Esophagus squamous epithelium (tissue), 5 donors: ENCODE measurements at regions not wholly inside any gene's neighbourhood (a gene's known extent, or its start where the extent isn't known, plus 50 kb on each side); places are given as distances from the start of the nearest gene placed in this dataset.
"Not testable (repeated sequence)": the region's sequence is repeated elsewhere in the genome, so short reads cannot be mapped to it uniquely, and the experiment has no call there.

Experiments used
- DNase-seq: peaks from one replicate; lab custom pipeline; 2025; lab: John Stamatoyannopoulos, UW
- H3K27ac ChIP-seq, 4 donors: fragments of 200-600 bp; sonication (generic); one replicate each; pipeline ENCODE4 v1.5.1; 2016 to 2019; ENCODE audit warnings: mild to moderate bottlenecking in 1 of 4
- H3K27me3 ChIP-seq, 4 donors: fragments of 200-600 bp; sonication (generic); 1 replicate in 3 of 4; 2 replicates in 1 of 4; pipeline versions ENCODE4 v1.5.1 to v1.6.0; 2017 to 2021; ENCODE audit warnings: antibody characterized with exemption in 1 of 4
- H3K36me3 ChIP-seq, 3 donors: fragments of 200-600 bp; sonication (generic); one replicate each; pipeline ENCODE4 v1.5.1; 2016 to 2019
- H3K4me1 ChIP-seq, 3 donors: fragments of 200-600 bp; sonication (generic); one replicate each; pipeline ENCODE4 v1.5.1; 2017 to 2019
- H3K4me3 ChIP-seq, 4 donors: fragments of 200-600 bp; sonication (generic); 1 replicate in 3 of 4; 2 replicates in 1 of 4; pipeline ENCODE4 v1.5.1; 2016 to 2019; ENCODE audit warnings: mild to moderate bottlenecking in 2 of 4, moderate library complexity in 1 of 4
- H3K9me3 ChIP-seq, 3 donors: fragments of 200-600 bp; sonication (generic); one replicate each; pipeline ENCODE4 v1.5.1; 2016 to 2019
- CTCF ChIP-seq, 6 experiments: fragments of 450-650 bp in 4 of 6; fragments of 200-600 bp in 2 of 6; sonication (generic) in 2 of 6; IDR thresholded peaks; one replicate each; pipeline ENCODE4 v1.5.1; 2016 to 2019; ENCODE audit warnings: antibody characterized with exemption in 6 of 6, mild to moderate bottlenecking in 4 of 6, moderate library complexity in 4 of 6
- POLR2A ChIP-seq, 4 donors: fragments of 450-650 bp; IDR thresholded peaks; one replicate each; pipeline ENCODE4 v1.6.1; 2017; ENCODE audit warnings: antibody characterized with exemption in 4 of 4, mild to moderate bottlenecking in 4 of 4, moderate library complexity in 3 of 4
- WGBS, 2 donors: methylation state at CpG; one replicate each; pipeline ENCODE4 v1.1.5; 2018; 5-methylcytosine and 5-hydroxymethylcytosine counted together
- intact Hi-C: fragments of 100-400 bp; cut with DNase I; formaldehyde crosslinking; loops from one replicate; pipeline ENCODE4 v1.15.0; 2022
- donor health status: DM: yes; HTN: yes; CAD: no.

DNA sequence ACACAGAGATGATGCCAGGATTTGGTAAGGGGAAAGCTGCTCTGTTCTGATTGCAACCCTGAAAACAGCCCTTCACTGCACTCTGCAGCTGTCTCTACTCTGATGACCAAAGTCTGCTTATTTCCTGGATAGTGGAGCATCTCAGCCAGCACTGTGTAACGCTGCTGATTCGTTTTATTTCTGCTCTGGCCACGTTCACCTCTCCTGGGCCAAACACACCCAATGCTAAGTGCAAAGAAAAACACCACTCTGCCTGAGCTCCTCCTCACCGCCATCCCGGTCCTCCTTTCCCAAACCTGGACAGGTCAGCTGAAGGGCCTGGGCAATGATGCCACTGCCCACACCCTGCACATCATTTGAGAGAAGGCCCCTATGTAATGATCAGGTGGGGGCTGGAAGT is 529.3 kb upstream of the B3GAT1 start:
- 48 to 71% methylated on average over 4 to 5 of the region's 5 CpGs for WGBS, 2 donors
- no peak for DNase-seq
- no peak overlapping the region for H3K4me3 ChIP-seq
- H3K27ac ChIP-seq = no peak overlapping the region
- TF ChIP-seq POLR2A (IDR thresholded peaks at IDR 0.05) (no peak), CTCF (IDR thresholded peaks at IDR 0.05) (no peak)
- H3K27me3 ChIP-seq = peaks cover 0 to 14% (median 0%) of the 10 kb centered on the region in 4 donors
- no peaks in the 10 kb centered on the region for H3K36me3 ChIP-seq
- H3K4me1 ChIP-seq = no peaks in the 10 kb centered on the region
- intact Hi-C loops = no loop called here
- H3K9me3 ChIP-seq = no peaks in the 10 kb centered on the region

GRCh38 chr11:134940441-134941126 is 528.5 kb upstream of the B3GAT1 start:
- WGBS, 2 donors = 67 to 69% methylated on average over 11 to 13 of the region's 15 CpGs
- no peak for TF ChIP-seq POLR2A (IDR thresholded peaks at IDR 0.05)
- no peak for TF ChIP-seq CTCF (IDR thresholded peaks at IDR 0.05)
- H3K9me3 ChIP-seq = no peaks in the 10 kb centered on the region
- H3K4me1 ChIP-seq = no peaks in the 10 kb centered on the region
- intact Hi-C loops = no loop called here
- no peak overlapping the region for H3K4me3 ChIP-seq
- H3K36me3 ChIP-seq = no peaks in the 10 kb centered on the region
- DNase-seq = no peak
- peaks cover 0 to 14% (median 0%) of the 10 kb centered on the region in 4 donors for H3K27me3 ChIP-seq
- H3K27ac ChIP-seq = no peak overlapping the region

DNA sequence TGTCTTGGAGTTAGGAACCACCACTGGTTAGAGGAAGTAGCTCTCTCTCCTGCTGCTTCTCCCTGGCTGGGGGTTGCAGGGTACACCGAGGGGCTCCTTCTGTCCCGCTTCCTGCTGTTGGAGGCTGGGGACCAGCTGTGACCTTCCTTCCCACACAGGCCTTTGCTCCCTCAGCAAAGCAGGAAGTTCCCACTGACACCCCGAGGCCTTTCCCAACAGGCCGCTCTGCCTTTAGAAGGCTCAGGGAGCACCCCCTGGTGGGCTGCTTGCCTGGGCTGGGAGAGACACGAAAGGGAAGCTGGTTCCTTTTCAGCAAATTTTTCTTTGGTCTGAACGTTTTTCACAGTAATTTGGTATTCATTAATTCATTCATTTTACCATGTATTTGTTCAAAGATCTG is 527.9 kb upstream of the B3GAT1 start:
- no peaks in the 10 kb centered on the region for H3K36me3 ChIP-seq
- H3K4me1 ChIP-seq = no peaks in the 10 kb centered on the region
- H3K27me3 ChIP-seq = peaks cover 0 to 14% (median 0%) of the 10 kb centered on the region in 4 donors
- TF ChIP-seq CTCF (IDR thresholded peaks at IDR 0.05) = no peak
- TF ChIP-seq POLR2A (IDR thresholded peaks at IDR 0.05) = no peak
- no peak overlapping the region for H3K4me3 ChIP-seq
- H3K27ac ChIP-seq = no peak overlapping the region
- peaks cover 0 to 3% (median 0%) of the 10 kb centered on the region in 3 donors for H3K9me3 ChIP-seq
- intact Hi-C loops = no loop called here
- no peak for DNase-seq
- WGBS, 2 donors = 26 to 41% methylated on average over 4 to 6 of the region's 6 CpGs

DNA sequence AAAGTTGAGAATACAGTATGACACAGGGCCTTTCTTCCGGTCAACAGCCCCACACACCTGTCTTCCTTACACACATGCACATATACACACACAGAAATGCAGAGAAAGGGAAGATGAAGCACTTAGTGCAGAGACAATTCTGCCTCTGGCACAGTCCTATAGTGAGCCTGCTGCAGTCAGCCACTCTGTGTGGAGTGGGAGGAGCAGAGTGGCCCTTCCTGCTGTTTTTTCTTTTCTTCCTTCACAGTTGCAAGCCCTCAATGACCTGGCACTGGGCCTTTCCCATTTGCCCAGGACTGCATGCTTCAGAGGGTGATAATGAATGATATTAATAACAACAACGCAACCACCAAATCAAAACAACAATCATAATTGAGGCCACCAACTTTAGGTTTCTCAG is 527.0 kb upstream of the B3GAT1 start:
- no peak overlapping the region for H3K4me3 ChIP-seq
- no peak for DNase-seq
- no peaks in the 10 kb centered on the region for H3K4me1 ChIP-seq
- H3K9me3 ChIP-seq = peaks cover 0 to 3% (median 0%) of the 10 kb centered on the region in 3 donors
- H3K27ac ChIP-seq = no peak overlapping the region
- WGBS, 2 donors = 83 to 91% methylated on average over 2 of the region's 2 CpGs
- H3K36me3 ChIP-seq = no peaks in the 10 kb centered on the region
- no peak for TF ChIP-seq POLR2A (IDR thresholded peaks at IDR 0.05)
- no peak for TF ChIP-seq CTCF (IDR thresholded peaks at IDR 0.05)
- peaks cover 0 to 14% (median 0%) of the 10 kb centered on the region in 4 donors for H3K27me3 ChIP-seq
- intact Hi-C loops = no loop called here

DNA sequence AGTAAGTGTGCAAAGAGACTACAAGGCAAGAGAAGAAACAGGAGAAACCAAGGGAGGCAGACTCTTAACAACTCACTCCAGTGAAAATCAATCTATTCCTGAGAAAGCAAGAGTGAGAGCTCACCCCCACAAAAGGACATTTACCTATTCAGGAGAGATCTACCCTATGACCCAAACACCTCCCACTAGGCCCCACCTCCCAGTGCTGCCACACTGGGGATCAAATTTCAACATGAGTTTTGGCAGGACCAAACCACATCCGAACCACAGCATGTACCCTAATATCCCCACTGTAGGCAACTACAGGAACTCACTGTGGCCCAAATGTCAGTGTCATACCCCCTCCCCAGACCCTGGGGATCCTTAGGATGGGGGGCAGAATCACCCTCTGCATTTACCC is 526.2 kb upstream of the B3GAT1 start:
- H3K4me3 ChIP-seq = no peak overlapping the region
- no peak overlapping the region for H3K27ac ChIP-seq
- H3K27me3 ChIP-seq = peaks cover 0 to 15% (median 0%) of the 10 kb centered on the region in 4 donors
- no peaks in the 10 kb centered on the region for H3K36me3 ChIP-seq
- 57% methylated on average over 1 of the region's 1 CpG; no CpG with 5 or more reads in 1 of the 2 donors for WGBS, 2 donors
- intact Hi-C loops = no loop called here
- H3K9me3 ChIP-seq = peaks cover 0 to 3% (median 1%) of the 10 kb centered on the region in 3 donors
- no peak for TF ChIP-seq CTCF (IDR thresholded peaks at IDR 0.05)
- H3K4me1 ChIP-seq = no peaks in the 10 kb centered on the region
- DNase-seq = no peak

GRCh38 chr11:134937193-134937592 is 525.2 kb upstream of the B3GAT1 start:
- H3K4me1 ChIP-seq, intact Hi-C loops, H3K9me3 ChIP-seq, DNase-seq, H3K4me3 ChIP-seq, H3K36me3 ChIP-seq, H3K27ac ChIP-seq: not testable (repeated sequence)
- WGBS, 2 donors = 75 to 80% methylated on average over 2 to 3 of the region's 14 CpGs
- peaks cover 0 to 20% (median 0%) of the 10 kb centered on the region in 4 donors for H3K27me3 ChIP-seq
